ENCODE measurements at regions not wholly inside any gene's neighbourhood (a gene's known extent, or its start where the extent isn't known, plus 50 kb on each side); places are given as distances from the start of the nearest gene placed in this dataset.

DNA sequence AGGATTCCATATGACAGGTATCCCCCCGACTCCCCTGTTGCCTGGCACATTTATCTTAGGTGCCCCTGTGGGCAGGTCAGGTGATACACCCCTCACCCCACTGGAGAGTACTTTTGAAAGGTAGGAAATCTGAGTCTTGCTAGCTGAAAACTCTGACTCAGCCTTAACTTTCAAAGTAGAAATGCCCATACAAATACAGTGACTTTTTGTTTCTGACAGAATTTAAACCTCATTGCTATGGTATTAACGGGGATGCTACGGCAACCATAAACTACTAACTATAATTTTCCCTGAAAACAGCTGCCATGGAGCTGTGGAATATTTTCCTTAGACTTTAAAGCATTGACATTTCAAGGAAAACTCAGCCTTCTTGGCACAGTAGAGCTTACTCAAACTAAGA is 536.0 kb downstream of the RFPL4B start:
- no peak for TF ChIP-seq EZH2 (optimal IDR thresholded peaks at IDR 0.05; ENCODE audit: low read depth, low read length)
- TF ChIP-seq, protein P1, sequence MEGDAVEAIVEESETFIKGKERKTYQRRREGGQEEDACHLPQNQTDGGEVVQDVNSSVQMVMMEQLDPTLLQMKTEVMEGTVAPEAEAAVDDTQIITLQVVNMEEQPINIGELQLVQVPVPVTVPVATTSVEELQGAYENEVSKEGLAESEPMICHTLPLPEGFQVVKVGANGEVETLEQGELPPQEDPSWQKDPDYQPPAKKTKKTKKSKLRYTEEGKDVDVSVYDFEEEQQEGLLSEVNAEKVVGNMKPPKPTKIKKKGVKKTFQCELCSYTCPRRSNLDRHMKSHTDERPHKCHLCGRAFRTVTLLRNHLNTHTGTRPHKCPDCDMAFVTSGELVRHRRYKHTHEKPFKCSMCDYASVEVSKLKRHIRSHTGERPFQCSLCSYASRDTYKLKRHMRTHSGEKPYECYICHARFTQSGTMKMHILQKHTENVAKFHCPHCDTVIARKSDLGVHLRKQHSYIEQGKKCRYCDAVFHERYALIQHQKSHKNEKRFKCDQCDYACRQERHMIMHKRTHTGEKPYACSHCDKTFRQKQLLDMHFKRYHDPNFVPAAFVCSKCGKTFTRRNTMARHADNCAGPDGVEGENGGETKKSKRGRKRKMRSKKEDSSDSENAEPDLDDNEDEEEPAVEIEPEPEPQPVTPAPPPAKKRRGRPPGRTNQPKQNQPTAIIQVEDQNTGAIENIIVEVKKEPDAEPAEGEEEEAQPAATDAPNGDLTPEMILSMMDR (IDR thresholded peaks at IDR 0.05; ENCODE audit: low read length) = no peak
- TF ChIP-seq EZH2phosphoT487 (IDR thresholded peaks at IDR 0.05; ENCODE audit: low read length) = no peak

Measured in MM.1S (cell line).